NB4 (cell line): ENCODE measurements at regions not wholly inside any gene's neighbourhood (a gene's known extent, or its start where the extent isn't known, plus 50 kb on each side); places are given as distances from the start of the nearest gene placed in this dataset.

Source experiments
- DNase-seq: peaks from one replicate; pipeline ENCODE4 v3.0.0; 2010; ENCODE audit warnings: low read depth
- H3K4me3 ChIP-seq: one replicate; pipeline ENCODE4 v1.5.1; 2011; ENCODE audit warnings: mild to moderate bottlenecking, low read depth, low read length, moderate library complexity
- MYC ChIP-seq: IDR thresholded peaks from 2 replicates; pipeline ENCODE4 v1.6.1; 2011; ENCODE audit warnings: low read depth, low read length
- POLR2A ChIP-seq: IDR thresholded peaks from 2 replicates; pipeline ENCODE4 v1.6.1; 2011; ENCODE audit warnings: mild to moderate bottlenecking; ENCODE audit not compliant: insufficient read length; ENCODE audit errors: extremely low read depth
- TF ChIP-seq, protein P1 (sequence below): IDR thresholded peaks from 2 replicates; pipeline ENCODE4 v1.6.1; 2011; ENCODE audit warnings: low read depth, low read length
- TF ChIP-seq, protein P2 (sequence below): IDR thresholded peaks from one replicate; pipeline ENCODE4 v1.5.1; 2012; ENCODE audit warnings: low read depth, low read length

- no peak overlapping the region for H3K4me3 ChIP-seq
- TF ChIP-seq POLR2A (no peak), MYC (no peak)
- TF ChIP-seq, protein P1, sequence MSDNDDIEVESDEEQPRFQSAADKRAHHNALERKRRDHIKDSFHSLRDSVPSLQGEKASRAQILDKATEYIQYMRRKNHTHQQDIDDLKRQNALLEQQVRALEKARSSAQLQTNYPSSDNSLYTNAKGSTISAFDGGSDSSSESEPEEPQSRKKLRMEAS: no peak
- TF ChIP-seq, protein P2, sequence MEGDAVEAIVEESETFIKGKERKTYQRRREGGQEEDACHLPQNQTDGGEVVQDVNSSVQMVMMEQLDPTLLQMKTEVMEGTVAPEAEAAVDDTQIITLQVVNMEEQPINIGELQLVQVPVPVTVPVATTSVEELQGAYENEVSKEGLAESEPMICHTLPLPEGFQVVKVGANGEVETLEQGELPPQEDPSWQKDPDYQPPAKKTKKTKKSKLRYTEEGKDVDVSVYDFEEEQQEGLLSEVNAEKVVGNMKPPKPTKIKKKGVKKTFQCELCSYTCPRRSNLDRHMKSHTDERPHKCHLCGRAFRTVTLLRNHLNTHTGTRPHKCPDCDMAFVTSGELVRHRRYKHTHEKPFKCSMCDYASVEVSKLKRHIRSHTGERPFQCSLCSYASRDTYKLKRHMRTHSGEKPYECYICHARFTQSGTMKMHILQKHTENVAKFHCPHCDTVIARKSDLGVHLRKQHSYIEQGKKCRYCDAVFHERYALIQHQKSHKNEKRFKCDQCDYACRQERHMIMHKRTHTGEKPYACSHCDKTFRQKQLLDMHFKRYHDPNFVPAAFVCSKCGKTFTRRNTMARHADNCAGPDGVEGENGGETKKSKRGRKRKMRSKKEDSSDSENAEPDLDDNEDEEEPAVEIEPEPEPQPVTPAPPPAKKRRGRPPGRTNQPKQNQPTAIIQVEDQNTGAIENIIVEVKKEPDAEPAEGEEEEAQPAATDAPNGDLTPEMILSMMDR: no peak
- DNase-seq: no peak
Observed at GRCh38 chr3:43854916-43855315, 164.2 kb downstream of the ABHD5 start.

- no peak for TF ChIP-seq MYC
- TF ChIP-seq POLR2A: no peak
- TF ChIP-seq, protein P2: peak; percentile 83
- no peak overlapping the region for H3K4me3 ChIP-seq
- DNase-seq: peak; percentile 62
Observed at GRCh38 chr3:43855674-43856299, 165.0 kb downstream of the ABHD5 start.

- no peak overlapping the region for H3K4me3 ChIP-seq
- TF ChIP-seq, protein P1: no peak
- no peak for TF ChIP-seq POLR2A
- TF ChIP-seq, protein P2: no peak
- TF ChIP-seq MYC: no peak
- no peak for DNase-seq
Observed at GRCh38 chr3:43856351-43856750, 165.6 kb downstream of the ABHD5 start.

- no peak overlapping the region for H3K4me3 ChIP-seq
- no peak for DNase-seq
- TF ChIP-seq, protein P2: no peak
- no peak for TF ChIP-seq POLR2A
- no peak for TF ChIP-seq MYC
- TF ChIP-seq, protein P1: no peak
Observed at GRCh38 chr3:43856761-43857160, 166.0 kb downstream of the ABHD5 start.

DNA sequence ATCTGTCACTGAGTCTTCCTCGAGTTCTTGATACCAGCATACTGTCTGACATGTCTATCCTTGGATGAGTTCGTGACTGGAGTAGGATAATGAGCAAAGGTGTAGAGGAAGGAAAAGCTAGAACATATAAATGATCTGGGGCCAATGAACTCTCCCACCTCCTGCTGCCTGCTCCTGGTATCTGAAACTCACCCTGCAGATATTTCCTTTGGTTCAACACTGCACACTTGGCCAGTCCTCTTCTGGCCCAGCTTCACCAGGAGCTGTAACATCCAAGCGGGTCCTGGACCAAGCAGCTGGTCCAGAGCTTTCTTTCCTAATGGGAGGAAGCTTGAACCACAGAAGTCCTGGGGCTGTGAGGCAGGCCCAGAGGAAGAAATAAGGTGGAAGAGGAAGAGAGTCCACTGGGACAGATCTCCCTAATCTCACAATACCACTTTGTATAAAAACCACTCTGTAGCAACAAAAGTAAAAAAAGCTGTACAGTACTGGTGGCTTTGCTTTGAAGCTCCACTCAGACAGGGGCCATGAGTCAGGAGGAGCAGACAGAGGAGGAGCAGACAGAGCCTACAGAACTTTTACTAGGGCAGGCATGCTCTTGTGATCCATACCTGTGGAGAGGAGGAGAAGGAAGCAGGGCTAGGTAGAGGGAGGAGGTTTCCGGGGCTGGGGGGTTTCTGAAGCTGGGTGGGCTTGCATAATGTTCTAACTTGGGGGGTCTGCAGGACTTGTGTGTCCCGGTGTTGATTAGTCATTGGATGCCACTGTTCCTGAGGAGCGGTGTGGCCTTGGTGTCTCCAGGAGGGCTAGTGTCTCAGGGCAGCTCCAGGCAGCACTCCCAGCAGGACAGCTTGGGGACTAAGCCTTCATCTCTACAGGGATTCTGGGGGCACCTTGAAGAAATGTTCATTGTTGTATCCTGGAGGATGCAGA lies 166.9 kb downstream of the ABHD5 start:
- H3K4me3 ChIP-seq: no peak overlapping the region
- TF ChIP-seq POLR2A (no peak), MYC (no peak)
- TF ChIP-seq, protein P2: no peak
- no peak for DNase-seq
